ENCODE measurements at regions not wholly inside any gene's neighbourhood (a gene's known extent, or its start where the extent isn't known, plus 50 kb on each side); places are given as distances from the start of the nearest gene placed in this dataset.

DNA sequence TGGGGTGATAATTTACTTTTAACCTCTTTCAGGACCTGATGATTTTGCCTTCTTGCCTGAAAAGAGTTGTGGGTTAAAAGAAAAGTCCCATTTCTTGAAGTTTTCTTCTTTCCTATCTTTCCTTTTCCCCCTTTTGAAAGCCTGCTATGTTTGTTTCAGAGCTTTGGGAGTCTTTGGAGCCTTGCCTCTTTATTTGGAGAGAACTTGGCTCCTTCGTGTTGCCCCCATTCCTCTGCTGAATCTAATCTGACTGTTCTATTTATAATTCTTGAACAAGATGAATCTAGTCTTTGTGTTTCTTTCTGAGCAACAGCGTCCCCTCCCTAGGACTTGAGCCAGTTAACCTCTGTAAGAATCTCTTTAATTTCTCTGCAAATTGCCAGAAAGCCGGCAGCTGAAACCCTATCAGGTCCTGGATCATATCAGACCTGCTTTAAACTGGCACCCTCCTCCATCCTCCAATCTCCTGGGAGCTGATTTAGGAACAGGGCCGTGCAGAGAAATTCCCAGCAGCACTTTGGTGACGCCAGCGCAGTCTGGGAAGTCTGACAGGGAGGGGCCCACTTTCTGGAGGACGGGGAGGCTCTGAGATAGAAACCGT is 289.1 kb upstream of the SORL1-AS1 start:
- Histone ChIP-seq H2AFZ (ENCODE audit: control insufficient read depth, low read length) (peak overlapping the region; percentile 32), H3K4me3 (ENCODE audit: control insufficient read depth in 2 of 3, extremely low read depth in 1 of 3, insufficient read depth in 2 of 3, low read depth in 1 of 3, low read length in 3 of 3) (no peak overlapping the region), H3K9ac (ENCODE audit: control insufficient read depth, extremely low read depth, insufficient read depth, low read length) (no peak overlapping the region), H3K4me1 (ENCODE audit: control insufficient read depth, extremely low read depth, insufficient read depth, low read length) (no peaks in the 10 kb centered on the region), H3K9me1 (ENCODE audit: control insufficient read depth, extremely low read depth, insufficient read depth, low read length) (no peaks in the 10 kb centered on the region), H4K20me1 (ENCODE audit: control insufficient read depth, extremely low read depth, insufficient read depth, low read length) (no peaks in the 10 kb centered on the region), H3K79me2 (ENCODE audit: control insufficient read depth, insufficient read depth, low read length) (no peaks in the 10 kb centered on the region), H3K4me2 (ENCODE audit: control insufficient read depth, extremely low read depth, insufficient read depth, low read depth, low read length) (no peak overlapping the region), H3K36me3 (ENCODE audit: control insufficient read depth in 2 of 2, extremely low read depth in 1 of 2, insufficient read depth in 2 of 2, low read length in 2 of 2) (no peaks in the 10 kb centered on the region), H3K27ac (ENCODE audit: control insufficient read depth, insufficient read depth, low read length) (no peak overlapping the region), H3K9me3 (ENCODE audit: control insufficient read depth, low read depth, low read length) (no peaks in the 10 kb centered on the region), H3K27me3 (ENCODE audit: control insufficient read depth, extremely low read depth, insufficient read depth, low read length) (peaks cover 2% of the 10 kb centered on the region)
- dilution Hi-C loops (cut with MboI; ENCODE audit: extremely low pct_ligation_motif_present, low sequenced_read_pairs): no loop called here
- FAIRE-seq (no peak), DNase-seq (ENCODE audit: low read depth, low spot score) (no peak)
- TF ChIP-seq, protein P1, sequence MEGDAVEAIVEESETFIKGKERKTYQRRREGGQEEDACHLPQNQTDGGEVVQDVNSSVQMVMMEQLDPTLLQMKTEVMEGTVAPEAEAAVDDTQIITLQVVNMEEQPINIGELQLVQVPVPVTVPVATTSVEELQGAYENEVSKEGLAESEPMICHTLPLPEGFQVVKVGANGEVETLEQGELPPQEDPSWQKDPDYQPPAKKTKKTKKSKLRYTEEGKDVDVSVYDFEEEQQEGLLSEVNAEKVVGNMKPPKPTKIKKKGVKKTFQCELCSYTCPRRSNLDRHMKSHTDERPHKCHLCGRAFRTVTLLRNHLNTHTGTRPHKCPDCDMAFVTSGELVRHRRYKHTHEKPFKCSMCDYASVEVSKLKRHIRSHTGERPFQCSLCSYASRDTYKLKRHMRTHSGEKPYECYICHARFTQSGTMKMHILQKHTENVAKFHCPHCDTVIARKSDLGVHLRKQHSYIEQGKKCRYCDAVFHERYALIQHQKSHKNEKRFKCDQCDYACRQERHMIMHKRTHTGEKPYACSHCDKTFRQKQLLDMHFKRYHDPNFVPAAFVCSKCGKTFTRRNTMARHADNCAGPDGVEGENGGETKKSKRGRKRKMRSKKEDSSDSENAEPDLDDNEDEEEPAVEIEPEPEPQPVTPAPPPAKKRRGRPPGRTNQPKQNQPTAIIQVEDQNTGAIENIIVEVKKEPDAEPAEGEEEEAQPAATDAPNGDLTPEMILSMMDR (optimal IDR thresholded peaks at IDR 0.05 in 1 of 3, IDR thresholded peaks at IDR 0.05 in 1 of 3, conservative IDR thresholded peaks at IDR 0.05 in 1 of 3; ENCODE audit: extremely low read depth in 1 of 3, insufficient read depth in 2 of 3, low read length in 3 of 3): no peak
- TF ChIP-seq EZH2 (IDR thresholded peaks at IDR 0.05; ENCODE audit: low read length): no peak

DNA sequence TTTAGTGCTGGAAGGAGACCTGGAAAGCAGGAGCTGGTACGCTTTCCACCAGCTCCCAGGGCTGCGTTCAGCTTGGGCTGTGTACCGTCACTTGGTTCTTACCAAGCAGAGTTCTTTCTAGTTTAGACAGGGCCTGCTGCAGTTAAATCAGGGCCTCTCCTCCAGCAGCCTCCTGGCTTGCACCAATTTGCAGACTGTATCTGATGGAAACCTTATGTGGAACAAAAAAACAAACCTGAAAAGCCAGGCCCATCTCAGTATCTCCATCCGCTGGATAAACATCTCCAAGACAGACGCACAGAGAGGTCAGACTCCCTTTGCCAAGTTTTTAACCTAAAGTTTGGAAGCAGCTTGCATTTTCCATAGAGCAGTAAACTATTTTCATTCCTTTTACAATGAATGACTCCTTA is 288.6 kb upstream of the SORL1-AS1 start:
- Histone ChIP-seq H3K79me2 (ENCODE audit: control insufficient read depth, insufficient read depth, low read length) (no peaks in the 10 kb centered on the region), H3K4me1 (ENCODE audit: control insufficient read depth, extremely low read depth, insufficient read depth, low read length) (no peaks in the 10 kb centered on the region), H3K4me2 (ENCODE audit: control insufficient read depth, extremely low read depth, insufficient read depth, low read depth, low read length) (no peak overlapping the region), H3K36me3 (ENCODE audit: control insufficient read depth in 2 of 2, extremely low read depth in 1 of 2, insufficient read depth in 2 of 2, low read length in 2 of 2) (no peaks in the 10 kb centered on the region), H3K27me3 (ENCODE audit: control insufficient read depth, extremely low read depth, insufficient read depth, low read length) (peaks cover 2% of the 10 kb centered on the region), H2AFZ (ENCODE audit: control insufficient read depth, low read length) (no peak overlapping the region), H3K9me3 (ENCODE audit: control insufficient read depth, low read depth, low read length) (no peaks in the 10 kb centered on the region), H3K4me3 (ENCODE audit: control insufficient read depth in 2 of 3, extremely low read depth in 1 of 3, insufficient read depth in 2 of 3, low read depth in 1 of 3, low read length in 3 of 3) (no peak overlapping the region), H3K9ac (ENCODE audit: control insufficient read depth, extremely low read depth, insufficient read depth, low read length) (no peak overlapping the region), H3K27ac (ENCODE audit: control insufficient read depth, insufficient read depth, low read length) (no peak overlapping the region), H3K9me1 (ENCODE audit: control insufficient read depth, extremely low read depth, insufficient read depth, low read length) (no peaks in the 10 kb centered on the region), H4K20me1 (ENCODE audit: control insufficient read depth, extremely low read depth, insufficient read depth, low read length) (no peaks in the 10 kb centered on the region)
- no peak for FAIRE-seq
- TF ChIP-seq, protein P1 (optimal IDR thresholded peaks at IDR 0.05 in 1 of 3, IDR thresholded peaks at IDR 0.05 in 1 of 3, conservative IDR thresholded peaks at IDR 0.05 in 1 of 3; ENCODE audit: extremely low read depth in 1 of 3, insufficient read depth in 2 of 3, low read length in 3 of 3): no peak
- no peak for TF ChIP-seq EZH2 (IDR thresholded peaks at IDR 0.05; ENCODE audit: low read length)
- dilution Hi-C loops (cut with MboI; ENCODE audit: extremely low pct_ligation_motif_present, low sequenced_read_pairs): no loop called here
- DNase-seq (ENCODE audit: low read depth, low spot score): no peak

All from keratinocyte (primary cell).